ENCODE measurements at regions not wholly inside any gene's neighbourhood (a gene's known extent, or its start where the extent isn't known, plus 50 kb on each side); places are given as distances from the start of the nearest gene placed in this dataset.

GRCh38 chr7:16935341-16935735 is 53.6 kb upstream of the AGR3 start:
- TF ChIP-seq CTCF (IDR thresholded peaks at IDR 0.05) (no peak), POLR2A (IDR thresholded peaks at IDR 0.05) (no peak), POLR2AphosphoS5 (IDR thresholded peaks at IDR 0.05) (no peak)

Data from breast epithelium (tissue), 3 donors.